H9 (cell line): ENCODE measurements at regions not wholly inside any gene's neighbourhood (a gene's known extent, or its start where the extent isn't known, plus 50 kb on each side); places are given as distances from the start of the nearest gene placed in this dataset.

ENCODE experiments used
- DNase-seq: peaks from one replicate; pipeline ENCODE4 v3.0.0-alpha.2; 2017
- H2AFZ ChIP-seq: one replicate; pipeline ENCODE4 v1.6.1; 2013; ENCODE audit warnings: mild to moderate bottlenecking, low read length, control low read depth, moderate library complexity
- H2AK5ac ChIP-seq: 2 replicates; pipeline ENCODE4 v1.6.1; 2013; ENCODE audit warnings: low read length, control low read depth, mixed read lengths; ENCODE audit not compliant: insufficient read length
- H2BK120ac ChIP-seq: one replicate; pipeline ENCODE4 v1.6.1; 2013; ENCODE audit warnings: low read depth, mild to moderate bottlenecking, low read length, control low read depth, inconsistent platforms; ENCODE audit not compliant: poor library complexity, severe bottlenecking
- H2BK12ac ChIP-seq: 2 replicates; pipeline ENCODE4 v1.6.1; 2013; ENCODE audit warnings: low read length, control low read depth, mixed read lengths, low read depth; ENCODE audit not compliant: insufficient read length
- H2BK15ac ChIP-seq: 2 replicates; pipeline ENCODE4 v1.6.1; 2013; ENCODE audit warnings: low read depth, low read length, control low read depth
- H2BK20ac ChIP-seq: one replicate; pipeline ENCODE4 v1.6.1; 2013; ENCODE audit warnings: low read depth, mild to moderate bottlenecking, low read length, control low read depth, inconsistent platforms; ENCODE audit not compliant: poor library complexity, severe bottlenecking
- H2BK5ac ChIP-seq: 2 replicates; pipeline ENCODE4 v1.6.1; 2013; ENCODE audit warnings: low read length, control low read depth, mixed read lengths; ENCODE audit not compliant: insufficient read length
- H3K14ac ChIP-seq: 2 replicates; pipeline ENCODE4 v1.6.1; 2013; ENCODE audit warnings: low read length, control low read depth; ENCODE audit not compliant: insufficient read depth
- H3K18ac ChIP-seq: 2 replicates; pipeline ENCODE4 v1.6.1; 2013; ENCODE audit warnings: low read depth, mild to moderate bottlenecking, mixed read lengths, low read length, control low read depth; ENCODE audit not compliant: insufficient read length
- H3K23ac ChIP-seq: 2 replicates; pipeline ENCODE4 v1.6.1; 2013; ENCODE audit warnings: low read length, control low read depth, mixed read lengths, low read depth; ENCODE audit not compliant: insufficient read length
- H3K23me2 ChIP-seq: 2 replicates; pipeline ENCODE4 v1.6.1; 2013; ENCODE audit warnings: low read depth, mild to moderate bottlenecking, mixed read lengths, low read length, control low read depth; ENCODE audit not compliant: insufficient read length, poor library complexity, severe bottlenecking
- H3K27ac ChIP-seq: 2 replicates; pipeline ENCODE4 v1.5.1; 2013; ENCODE audit warnings: low read length, control low read depth, mixed read lengths, low read depth; ENCODE audit not compliant: insufficient read length
- H3K27me3 ChIP-seq: 2 replicates; pipeline ENCODE4 v1.6.1; 2013; ENCODE audit warnings: low read length, control low read depth, inconsistent platforms; ENCODE audit not compliant: insufficient read depth
- H3K4ac ChIP-seq: 2 replicates; pipeline ENCODE4 v1.6.1; 2013; ENCODE audit warnings: low read depth, mild to moderate bottlenecking, control low read depth, inconsistent platforms, low read length, moderate library complexity
- H3K4me1 ChIP-seq: 2 replicates; pipeline ENCODE4 v1.6.1; 2013; ENCODE audit warnings: low read length, control low read depth, inconsistent platforms; ENCODE audit not compliant: insufficient read depth
- H3K4me2 ChIP-seq: 2 replicates; pipeline ENCODE4 v1.6.1; 2013; ENCODE audit warnings: low read length, control low read depth, mixed read lengths; ENCODE audit not compliant: insufficient read length, insufficient read depth
- H3K56ac ChIP-seq: 2 replicates; pipeline ENCODE4 v1.6.1; 2013; ENCODE audit warnings: low read depth, mild to moderate bottlenecking, mixed read lengths, low read length, control low read depth; ENCODE audit not compliant: insufficient read length
- H3K79me1 ChIP-seq: 2 replicates; pipeline ENCODE4 v1.6.1; 2013; ENCODE audit warnings: low read depth, mild to moderate bottlenecking, moderate library complexity, low read length, control low read depth, inconsistent platforms; ENCODE audit not compliant: insufficient read depth, poor library complexity, severe bottlenecking
- H3K79me2 ChIP-seq: 2 replicates; pipeline ENCODE4 v1.6.1; 2013; ENCODE audit warnings: low read length, control low read depth, inconsistent platforms; ENCODE audit not compliant: insufficient read depth
- H3K9ac ChIP-seq: 2 replicates; pipeline ENCODE4 v1.6.1; 2013; ENCODE audit warnings: low read length, control low read depth, mixed read lengths; ENCODE audit not compliant: insufficient read length; ENCODE audit errors: extremely low read depth
- H3K9me3 ChIP-seq: one replicate; pipeline ENCODE4 v1.6.1; 2013; ENCODE audit warnings: low read depth, low read length, inconsistent platforms; ENCODE audit not compliant: control insufficient read depth
- H3T11ph ChIP-seq: one replicate; pipeline ENCODE4 v1.6.1; 2013; ENCODE audit warnings: mild to moderate bottlenecking, low read length, control low read depth, inconsistent platforms
- H4K20me1 ChIP-seq: one replicate; pipeline ENCODE4 v1.6.1; 2013; ENCODE audit not compliant: control insufficient read depth, insufficient read length, insufficient read depth
- H4K5ac ChIP-seq: 2 replicates; pipeline ENCODE4 v1.6.1; 2013; ENCODE audit warnings: low read depth, mild to moderate bottlenecking, mixed read lengths, low read length, control low read depth; ENCODE audit not compliant: insufficient read length
- H4K8ac ChIP-seq: replicated peaks from 2 replicates; pipeline ENCODE4 v1.6.1; 2013; ENCODE audit warnings: low read length, control low read depth, mixed read lengths, low read depth; ENCODE audit not compliant: insufficient read length
- H4K91ac ChIP-seq: 2 replicates; pipeline ENCODE4 v1.6.1; 2013; ENCODE audit warnings: low read depth, mild to moderate bottlenecking, moderate library complexity, mixed read lengths, low read length, control low read depth; ENCODE audit not compliant: insufficient read length
- H3K27ac Mint-ChIP-seq, 3 experiments: 2 replicates in 2 of 3; 3 replicates in 1 of 3; pipeline ENCODE4 v1.8.0; 2020 to 2021; ENCODE audit warnings: mixed read lengths in 3 of 3, mild to moderate bottlenecking in 1 of 3, moderate library complexity in 1 of 3
- H3K27me3 Mint-ChIP-seq: 2 replicates; pipeline ENCODE4 v1.8.0; 2021; ENCODE audit warnings: low read depth, mild to moderate bottlenecking, moderate library complexity, mixed read lengths
- H3K36me3 Mint-ChIP-seq, 3 experiments: 2 replicates in 2 of 3; 3 replicates in 1 of 3; pipeline ENCODE4 v1.8.0; 2020 to 2021; ENCODE audit warnings: low read depth in 3 of 3, mixed read lengths in 3 of 3; ENCODE audit not compliant: insufficient read depth in 1 of 3
- H3K4me1 Mint-ChIP-seq, 2 experiments: 2 replicates each; pipeline ENCODE4 v1.8.0; 2020; ENCODE audit warnings: mixed read lengths in 2 of 2
- H3K4me3 Mint-ChIP-seq, 2 experiments: 2 replicates in 1 of 2; 3 replicates in 1 of 2; pipeline ENCODE4 v1.8.0; 2020 to 2021; ENCODE audit warnings: mild to moderate bottlenecking in 2 of 2, mixed read lengths in 2 of 2, moderate library complexity in 1 of 2
- H3K9me3 Mint-ChIP-seq, 2 experiments: 2 replicates in 1 of 2; 3 replicates in 1 of 2; pipeline ENCODE4 v1.8.0; 2020; ENCODE audit warnings: mild to moderate bottlenecking in 2 of 2, mixed read lengths in 2 of 2, moderate library complexity in 1 of 2
- CTCF ChIP-seq: fragments of 200-600 bp; sonication (generic); conservative IDR thresholded peaks from 3 replicates; pipeline ENCODE4 v1.8.0; 2021; ENCODE audit warnings: antibody characterized with exemption, mild to moderate bottlenecking
- WGBS: extraction: QIAGEN DNeasy Blood & Tissue Kit; methylation state at CpG from one replicate; pipeline ENCODE4 v1.1.7; 2013; ENCODE audit warnings: missing lambda C conversion rate, low lambda C conversion rate, mixed read lengths; ENCODE audit not compliant: insufficient read length; ENCODE audit errors: extremely low coverage; 5-methylcytosine and 5-hydroxymethylcytosine counted together

GRCh38 chr10:86579883-86580520 lies 58.4 kb upstream of the WAPL start:
- no peak overlapping the region for H4K8ac ChIP-seq
- H3K14ac ChIP-seq: no peak overlapping the region
- no peak overlapping the region for H2AK5ac ChIP-seq
- H3K9me3 ChIP-seq: no peaks in the 10 kb centered on the region
- no peak overlapping the region for H2BK120ac ChIP-seq
- no peak overlapping the region for H2BK20ac ChIP-seq
- no peak overlapping the region for H3K4me2 ChIP-seq
- H2BK15ac ChIP-seq: no peak overlapping the region
- no peaks in the 10 kb centered on the region for H3K79me2 ChIP-seq
- no peak overlapping the region for H3K4me3 Mint-ChIP-seq
- no peak overlapping the region for H3K27ac ChIP-seq
- H4K91ac ChIP-seq: no peak overlapping the region
- no peak overlapping the region for H3K4ac ChIP-seq
- H3K56ac ChIP-seq: no peak overlapping the region
- H3K27ac Mint-ChIP-seq: no peak overlapping the region
- TF ChIP-seq CTCF: no peak
- H3K23ac ChIP-seq: no peak overlapping the region
- H3K9me3 Mint-ChIP-seq: no peaks in the 10 kb centered on the region
- H3T11ph ChIP-seq: no peak overlapping the region
- H2AFZ ChIP-seq: no peak overlapping the region
- H4K20me1 ChIP-seq: no peaks in the 10 kb centered on the region
- no peak overlapping the region for H2BK5ac ChIP-seq
- H3K27me3 ChIP-seq: no peaks in the 10 kb centered on the region
- peaks cover 4% of the 10 kb centered on the region; the same call in 1 of the 2 replicates for H3K27me3 Mint-ChIP-seq
- no peak overlapping the region for H2BK12ac ChIP-seq
- H4K5ac ChIP-seq: no peak overlapping the region
- H3K36me3 Mint-ChIP-seq: no peaks in the 10 kb centered on the region
- no peaks in the 10 kb centered on the region for H3K4me1 ChIP-seq
- DNase-seq: no peak
- H3K79me1 ChIP-seq: no peaks in the 10 kb centered on the region
- 0 out of 4 replicates have a peak, but pooled peaks cover 0 to 2% of the 10 kb centered on the region in 2 experiments for H3K4me1 Mint-ChIP-seq
- no peak overlapping the region for H3K9ac ChIP-seq
- H3K23me2 ChIP-seq: no peaks in the 10 kb centered on the region
- no CpG with 5 or more reads among the region's 5 CpGs for WGBS
- no peak overlapping the region for H3K18ac ChIP-seq
